Ishikawa (cell line): ENCODE measurements at regions not wholly inside any gene's neighbourhood (a gene's known extent, or its start where the extent isn't known, plus 50 kb on each side); places are given as distances from the start of the nearest gene placed in this dataset.

ENCODE experiments used
- CEBPB ChIP-seq: IDR thresholded peaks from 2 replicates; pipeline ENCODE4 v1.6.1; 2012
- EGR1 ChIP-seq: IDR thresholded peaks from 2 replicates; pipeline ENCODE4 v1.6.1; 2012
- EP300 ChIP-seq: IDR thresholded peaks from 2 replicates; pipeline ENCODE4 v1.6.1; 2012; ENCODE audit warnings: borderline replicate concordance
- NFIC ChIP-seq: IDR thresholded peaks from 2 replicates; pipeline ENCODE4 v1.6.1; 2012
- RAD21 ChIP-seq: IDR thresholded peaks from 2 replicates; pipeline ENCODE4 v1.6.1; 2012; ENCODE audit warnings: low read depth
- REST ChIP-seq: IDR thresholded peaks from 2 replicates; pipeline ENCODE4 v1.6.1; 2012; ENCODE audit warnings: low read depth, mild to moderate bottlenecking
- TF ChIP-seq, protein P1 (sequence below): IDR thresholded peaks from 2 replicates; pipeline ENCODE4 v1.6.1; 2012
- TF ChIP-seq, protein P2 (sequence below): IDR thresholded peaks from 2 replicates; pipeline ENCODE4 v1.6.1; 2012

GRCh38 chr13:107580741-107581412, 634.5 kb downstream of the LIG4 start:
- TF ChIP-seq EP300: no peak
- TF ChIP-seq REST: no peak
- no peak for TF ChIP-seq RAD21
- TF ChIP-seq, protein P1, sequence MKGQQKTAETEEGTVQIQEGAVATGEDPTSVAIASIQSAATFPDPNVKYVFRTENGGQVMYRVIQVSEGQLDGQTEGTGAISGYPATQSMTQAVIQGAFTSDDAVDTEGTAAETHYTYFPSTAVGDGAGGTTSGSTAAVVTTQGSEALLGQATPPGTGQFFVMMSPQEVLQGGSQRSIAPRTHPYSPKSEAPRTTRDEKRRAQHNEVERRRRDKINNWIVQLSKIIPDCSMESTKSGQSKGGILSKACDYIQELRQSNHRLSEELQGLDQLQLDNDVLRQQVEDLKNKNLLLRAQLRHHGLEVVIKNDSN: no peak
- no peak for TF ChIP-seq NFIC
- TF ChIP-seq, protein P2, sequence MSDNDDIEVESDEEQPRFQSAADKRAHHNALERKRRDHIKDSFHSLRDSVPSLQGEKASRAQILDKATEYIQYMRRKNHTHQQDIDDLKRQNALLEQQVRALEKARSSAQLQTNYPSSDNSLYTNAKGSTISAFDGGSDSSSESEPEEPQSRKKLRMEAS: no peak
- no peak for TF ChIP-seq CEBPB
- no peak for TF ChIP-seq EGR1
